ENCODE measurements at regions not wholly inside any gene's neighbourhood (a gene's known extent, or its start where the extent isn't known, plus 50 kb on each side); places are given as distances from the start of the nearest gene placed in this dataset.

DNA sequence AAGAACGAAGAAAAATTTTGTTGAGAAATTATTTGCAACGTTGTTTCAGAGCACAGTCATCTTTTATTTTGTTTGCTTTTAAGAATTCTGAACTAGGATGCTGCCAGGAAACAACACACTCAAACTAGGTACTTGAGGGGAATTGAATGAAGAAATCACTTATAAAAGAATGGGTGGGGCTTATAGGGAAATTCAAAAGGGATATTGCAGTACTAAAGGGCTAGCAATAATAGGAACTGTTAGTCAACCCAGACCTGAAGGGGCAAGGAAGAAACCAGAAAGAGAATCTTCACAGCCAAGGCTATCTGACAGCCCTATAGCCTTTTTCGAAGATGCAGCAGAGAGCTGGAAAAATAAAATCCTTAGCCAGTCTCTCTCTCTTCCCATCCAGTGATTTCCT lies 179.3 kb downstream of the RPRM start:
- Histone ChIP-seq H3K9me3 (replicated peaks in 1 of 3) (no peaks in the 10 kb centered on the region), H3K27ac (no peak overlapping the region), H3K27me3 (no peaks in the 10 kb centered on the region), H3K4me1 (replicated peaks in 1 of 2) (no peaks in the 10 kb centered on the region), H3K4me3 (no peak overlapping the region), H3K36me3 (replicated peaks in 1 of 2) (no peaks in the 10 kb centered on the region)
- TF ChIP-seq, protein P1, sequence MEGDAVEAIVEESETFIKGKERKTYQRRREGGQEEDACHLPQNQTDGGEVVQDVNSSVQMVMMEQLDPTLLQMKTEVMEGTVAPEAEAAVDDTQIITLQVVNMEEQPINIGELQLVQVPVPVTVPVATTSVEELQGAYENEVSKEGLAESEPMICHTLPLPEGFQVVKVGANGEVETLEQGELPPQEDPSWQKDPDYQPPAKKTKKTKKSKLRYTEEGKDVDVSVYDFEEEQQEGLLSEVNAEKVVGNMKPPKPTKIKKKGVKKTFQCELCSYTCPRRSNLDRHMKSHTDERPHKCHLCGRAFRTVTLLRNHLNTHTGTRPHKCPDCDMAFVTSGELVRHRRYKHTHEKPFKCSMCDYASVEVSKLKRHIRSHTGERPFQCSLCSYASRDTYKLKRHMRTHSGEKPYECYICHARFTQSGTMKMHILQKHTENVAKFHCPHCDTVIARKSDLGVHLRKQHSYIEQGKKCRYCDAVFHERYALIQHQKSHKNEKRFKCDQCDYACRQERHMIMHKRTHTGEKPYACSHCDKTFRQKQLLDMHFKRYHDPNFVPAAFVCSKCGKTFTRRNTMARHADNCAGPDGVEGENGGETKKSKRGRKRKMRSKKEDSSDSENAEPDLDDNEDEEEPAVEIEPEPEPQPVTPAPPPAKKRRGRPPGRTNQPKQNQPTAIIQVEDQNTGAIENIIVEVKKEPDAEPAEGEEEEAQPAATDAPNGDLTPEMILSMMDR (IDR thresholded peaks at IDR 0.05), result no peak
- TF ChIP-seq POLR2A (IDR thresholded peaks at IDR 0.05), result no peak
- WGBS, 4 donors, result 80 to 87% (median 83%) methylated on average over 3 of the region's 3 CpGs
- intact Hi-C loops (cut with DNase I), result no loop called here
- no peak for DNase-seq

DNA sequence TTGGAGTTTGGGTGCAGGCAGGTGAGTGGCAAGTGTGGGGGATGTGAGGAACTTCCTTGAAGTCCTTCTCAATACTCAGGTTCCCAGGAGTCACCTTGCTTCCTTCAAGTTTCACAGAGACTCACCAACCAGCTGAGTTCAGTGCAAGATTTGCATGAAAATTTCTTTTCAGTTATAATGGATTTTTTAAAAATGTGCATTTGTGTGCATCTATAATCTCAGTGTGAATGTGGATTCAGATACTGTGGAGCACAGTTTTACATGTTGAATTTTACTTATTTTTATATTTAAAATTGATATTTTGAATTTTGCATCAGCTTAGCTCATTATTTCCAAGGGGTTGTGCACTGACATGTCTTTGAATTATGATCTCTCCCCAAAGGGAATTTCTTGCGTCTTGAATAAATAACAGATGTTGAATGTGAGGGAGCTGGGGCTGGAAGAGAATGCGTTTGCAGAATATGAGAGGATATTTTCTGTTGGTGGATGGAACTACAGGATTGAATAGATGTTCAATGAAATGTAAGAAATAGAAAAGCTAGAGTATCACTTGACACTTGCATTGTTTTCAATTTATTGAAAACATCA lies 184.3 kb downstream of the RPRM start:
- H3K27ac ChIP-seq, result no peak overlapping the region
- intact Hi-C loops (cut with DNase I), result no loop called here
- no peaks in the 10 kb centered on the region for H3K36me3 ChIP-seq (replicated peaks in 1 of 2)
- no peak overlapping the region for H3K4me3 ChIP-seq
- 27 to 38% (median 31%) methylated on average over 2 of the region's 2 CpGs for WGBS, 4 donors
- no peaks in the 10 kb centered on the region for H3K27me3 ChIP-seq
- H3K9me3 ChIP-seq (replicated peaks in 1 of 3), result no peaks in the 10 kb centered on the region
- DNase-seq, result no peak
- no peak for TF ChIP-seq POLR2A (IDR thresholded peaks at IDR 0.05)
- TF ChIP-seq, protein P1 (IDR thresholded peaks at IDR 0.05), result no peak
- H3K4me1 ChIP-seq (replicated peaks in 1 of 2), result no peaks in the 10 kb centered on the region

DNA sequence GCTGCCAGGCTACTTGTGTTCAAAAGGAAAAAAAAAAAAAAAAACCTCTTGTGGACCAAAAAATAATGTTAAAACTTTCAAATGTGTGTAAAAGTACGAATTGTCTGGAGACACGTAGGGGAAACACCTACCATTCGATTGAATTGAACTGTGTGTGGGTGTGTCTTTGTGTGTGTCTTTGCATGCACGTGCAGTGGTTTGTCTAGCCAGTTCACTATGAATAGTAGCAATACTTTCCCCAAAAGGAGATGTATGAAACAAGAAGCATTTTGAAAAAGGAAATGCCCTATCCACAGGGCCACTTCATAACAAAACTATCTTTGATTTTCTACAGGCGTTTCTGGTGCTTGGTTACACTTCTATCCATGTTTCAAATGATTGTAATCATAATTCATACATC lies 186.8 kb downstream of the RPRM start:
- WGBS, 4 donors, result 71 to 78% (median 75%) methylated on average over 5 of the region's 5 CpGs
- no peaks in the 10 kb centered on the region for H3K36me3 ChIP-seq (replicated peaks in 1 of 2)
- no peak overlapping the region for H3K27ac ChIP-seq
- H3K27me3 ChIP-seq, result no peaks in the 10 kb centered on the region
- DNase-seq, result no peak
- intact Hi-C loops (cut with DNase I), result no loop called here
- H3K4me3 ChIP-seq, result no peak overlapping the region
- no peak for TF ChIP-seq POLR2A (IDR thresholded peaks at IDR 0.05)
- no peaks in the 10 kb centered on the region for H3K4me1 ChIP-seq (replicated peaks in 1 of 2)
- H3K9me3 ChIP-seq (replicated peaks in 1 of 3), result no peaks in the 10 kb centered on the region

DNA sequence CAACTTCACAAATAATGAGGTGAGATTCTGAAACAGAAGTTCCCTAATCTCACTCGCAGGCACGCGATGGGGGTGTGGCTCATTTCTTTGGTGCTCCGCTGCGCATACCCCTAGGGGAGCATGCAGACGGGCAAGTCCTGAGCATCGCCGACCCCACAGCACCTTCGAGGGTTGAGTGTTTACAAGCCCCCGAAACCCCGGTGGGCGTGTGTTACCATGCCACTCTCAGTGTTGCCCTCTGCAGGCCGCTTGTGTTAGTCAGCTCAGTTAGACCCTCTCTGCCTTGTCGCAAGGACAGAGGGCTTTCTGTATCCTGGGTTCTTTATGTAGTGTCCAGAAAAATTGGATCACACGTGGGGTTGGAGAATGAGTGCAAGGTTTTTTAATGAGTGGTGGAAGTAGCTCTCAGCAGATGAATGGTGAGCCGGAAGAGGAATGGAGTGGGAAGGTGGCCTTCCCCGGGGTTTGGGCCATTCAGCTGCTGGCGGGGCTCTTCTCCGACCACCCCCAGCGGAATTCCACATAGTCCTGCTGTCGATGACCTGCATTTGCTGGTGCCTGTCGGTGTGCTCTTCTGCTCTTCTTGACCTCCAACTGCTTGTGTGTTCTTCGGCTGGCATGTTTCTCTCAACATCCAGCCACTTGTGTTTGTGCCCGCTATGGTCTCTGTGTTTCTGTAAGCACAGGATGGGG lies 191.3 kb downstream of the RPRM start:
- WGBS, 4 donors, result 46 to 58% (median 54%) methylated on average over 18 to 24 of the region's 24 CpGs
- no peaks in the 10 kb centered on the region for H3K4me1 ChIP-seq (replicated peaks in 1 of 2)
- peaks cover 0 to 3% (median 0%) of the 10 kb centered on the region in 3 donors for H3K9me3 ChIP-seq (replicated peaks in 1 of 3)
- peak in 4 of 7 donors; percentile 13 to 25 (median 19) for DNase-seq
- no peaks in the 10 kb centered on the region for H3K27me3 ChIP-seq
- no peaks in the 10 kb centered on the region for H3K36me3 ChIP-seq (replicated peaks in 1 of 2)
- H3K27ac ChIP-seq, result no peak overlapping the region
- H3K4me3 ChIP-seq, result no peak overlapping the region
- TF ChIP-seq, protein P1 (IDR thresholded peaks at IDR 0.05), result peak in 3 of 6 experiments; percentile 18 to 29 (median 19)
- TF ChIP-seq POLR2A (IDR thresholded peaks at IDR 0.05), result no peak
- intact Hi-C loops (cut with DNase I), result no loop called here
